Endothelial cell (in vitro differentiated cells): ENCODE measurements at regions not wholly inside any gene's neighbourhood (a gene's known extent, or its start where the extent isn't known, plus 50 kb on each side); places are given as distances from the start of the nearest gene placed in this dataset.

ENCODE experiments used
- DNase-seq: peaks from one replicate; pipeline ENCODE4 v3.0.0; 2021; ENCODE audit warnings: low spot score
- H3K27ac Mint-ChIP-seq: one replicate; pipeline ENCODE4 v1.8.0; 2021; ENCODE audit warnings: mixed read lengths, inconsistent platforms; ENCODE audit not compliant: unreplicated experiment
- H3K27me3 Mint-ChIP-seq: one replicate; pipeline ENCODE4 v1.8.0; 2021; ENCODE audit warnings: mild to moderate bottlenecking, moderate library complexity, mixed read lengths, inconsistent platforms; ENCODE audit not compliant: unreplicated experiment
- H3K36me3 Mint-ChIP-seq: one replicate; pipeline ENCODE4 v1.8.0; 2021; ENCODE audit warnings: mild to moderate bottlenecking, low read depth, mixed read lengths, inconsistent platforms; ENCODE audit not compliant: unreplicated experiment
- H3K4me1 Mint-ChIP-seq: one replicate; pipeline ENCODE4 v1.8.0; 2021; ENCODE audit warnings: mild to moderate bottlenecking, mixed read lengths, inconsistent platforms; ENCODE audit not compliant: unreplicated experiment
- H3K4me3 Mint-ChIP-seq: one replicate; pipeline ENCODE4 v1.8.0; 2021; ENCODE audit warnings: mild to moderate bottlenecking, mixed read lengths, inconsistent platforms; ENCODE audit not compliant: unreplicated experiment
- H3K9me3 Mint-ChIP-seq: one replicate; pipeline ENCODE4 v1.8.0; 2021; ENCODE audit warnings: mixed read lengths, inconsistent platforms; ENCODE audit not compliant: unreplicated experiment
- TF ChIP-seq, protein P1 (sequence below): fragments of 200-600 bp; sonication (generic); IDR thresholded peaks from one replicate; pipeline ENCODE4 v1.5.0; 2021; ENCODE audit warnings: antibody characterized with exemption; ENCODE audit not compliant: unreplicated experiment

DNA sequence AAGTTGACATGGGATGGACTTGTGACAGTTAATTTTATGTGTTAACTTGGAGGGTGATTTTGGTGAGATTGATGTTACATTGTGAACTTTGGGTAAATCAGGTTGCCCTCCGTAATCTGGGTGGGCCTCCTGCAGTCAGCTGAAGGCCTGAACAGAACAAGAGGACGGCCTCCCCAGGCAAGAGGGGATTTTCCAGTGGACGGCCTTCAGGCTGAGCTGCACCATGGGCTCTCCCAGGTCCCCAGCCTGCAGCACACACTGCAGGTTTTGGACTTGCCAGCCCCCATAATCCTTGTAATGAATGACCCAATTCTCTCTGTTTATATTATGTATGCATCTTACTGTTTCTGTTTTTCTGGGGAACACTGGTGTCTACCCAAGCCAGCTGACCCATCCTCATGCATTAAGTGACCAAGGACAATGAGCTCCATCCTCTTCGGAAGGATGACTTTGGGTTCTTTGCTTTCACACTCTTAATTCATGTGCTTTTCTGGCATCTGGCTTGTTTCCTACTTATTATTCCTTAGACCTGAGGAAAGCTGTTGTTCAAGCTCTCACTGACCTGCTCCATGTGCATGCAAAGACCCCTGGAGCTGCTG, 64.2 kb downstream of the DACT2 start:
- no peaks in the 10 kb centered on the region for H3K4me1 Mint-ChIP-seq
- TF ChIP-seq, protein P1, sequence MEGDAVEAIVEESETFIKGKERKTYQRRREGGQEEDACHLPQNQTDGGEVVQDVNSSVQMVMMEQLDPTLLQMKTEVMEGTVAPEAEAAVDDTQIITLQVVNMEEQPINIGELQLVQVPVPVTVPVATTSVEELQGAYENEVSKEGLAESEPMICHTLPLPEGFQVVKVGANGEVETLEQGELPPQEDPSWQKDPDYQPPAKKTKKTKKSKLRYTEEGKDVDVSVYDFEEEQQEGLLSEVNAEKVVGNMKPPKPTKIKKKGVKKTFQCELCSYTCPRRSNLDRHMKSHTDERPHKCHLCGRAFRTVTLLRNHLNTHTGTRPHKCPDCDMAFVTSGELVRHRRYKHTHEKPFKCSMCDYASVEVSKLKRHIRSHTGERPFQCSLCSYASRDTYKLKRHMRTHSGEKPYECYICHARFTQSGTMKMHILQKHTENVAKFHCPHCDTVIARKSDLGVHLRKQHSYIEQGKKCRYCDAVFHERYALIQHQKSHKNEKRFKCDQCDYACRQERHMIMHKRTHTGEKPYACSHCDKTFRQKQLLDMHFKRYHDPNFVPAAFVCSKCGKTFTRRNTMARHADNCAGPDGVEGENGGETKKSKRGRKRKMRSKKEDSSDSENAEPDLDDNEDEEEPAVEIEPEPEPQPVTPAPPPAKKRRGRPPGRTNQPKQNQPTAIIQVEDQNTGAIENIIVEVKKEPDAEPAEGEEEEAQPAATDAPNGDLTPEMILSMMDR = no peak

GRCh38 chr6:168252267-168252666, 67.3 kb downstream of the DACT2 start:
- H3K27me3 Mint-ChIP-seq = peaks cover 4% of the 10 kb centered on the region
- no peaks in the 10 kb centered on the region for H3K4me1 Mint-ChIP-seq
- peaks cover 6% of the 10 kb centered on the region for H3K9me3 Mint-ChIP-seq
- TF ChIP-seq, protein P1 = no peak
- H3K27ac Mint-ChIP-seq = no peak overlapping the region
- no peak overlapping the region for H3K4me3 Mint-ChIP-seq
- DNase-seq = no peak
- peaks cover 6% of the 10 kb centered on the region for H3K36me3 Mint-ChIP-seq

More for the DNA sequence above, 64.2 kb downstream of the DACT2 start:
- DNase-seq = no peak
- Mint-ChIP-seq H3K27me3 (peaks cover 4% of the 10 kb centered on the region), H3K9me3 (peaks cover 6% of the 10 kb centered on the region), H3K36me3 (peaks cover 6% of the 10 kb centered on the region), H3K4me3 (no peak overlapping the region), H3K27ac (no peak overlapping the region)

DNA sequence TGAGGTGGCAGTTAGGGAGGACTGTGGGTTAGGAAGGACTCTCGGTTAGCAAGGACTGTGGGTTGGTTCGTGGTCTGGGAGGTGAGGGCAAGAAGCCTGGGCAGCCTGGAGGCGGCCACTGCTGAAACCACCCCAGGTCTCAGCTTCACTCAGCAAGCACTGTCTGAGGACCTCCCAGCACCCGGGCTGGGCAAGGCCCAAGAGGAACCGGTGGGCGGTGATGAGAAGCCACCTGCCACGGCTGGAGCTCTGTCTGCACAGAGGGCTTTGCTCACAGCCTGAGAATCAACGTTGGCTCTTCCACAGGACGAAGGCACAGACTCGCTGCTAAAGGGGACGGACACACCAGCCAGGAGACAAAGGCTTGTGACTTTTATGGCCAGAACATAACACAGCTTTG, 69.3 kb downstream of the DACT2 start:
- Mint-ChIP-seq H3K9me3 (peaks cover 6% of the 10 kb centered on the region), H3K36me3 (peaks cover 6% of the 10 kb centered on the region), H3K27ac (no peak overlapping the region), H3K27me3 (no peaks in the 10 kb centered on the region), H3K4me1 (no peaks in the 10 kb centered on the region), H3K4me3 (no peak overlapping the region)
- no peak for DNase-seq
- TF ChIP-seq, protein P1 = no peak

- TF ChIP-seq, protein P1 = no peak
- Mint-ChIP-seq H3K27me3 (no peaks in the 10 kb centered on the region), H3K4me1 (no peaks in the 10 kb centered on the region), H3K4me3 (no peak overlapping the region), H3K27ac (no peak overlapping the region), H3K9me3 (peaks cover 2% of the 10 kb centered on the region), H3K36me3 (peaks cover under 1% of the 10 kb centered on the region)
- no peak for DNase-seq
These were observed 69.8 kb downstream of the DACT2 start for GRCh38 chr6:168249746-168250145.

GRCh38 chr6:168248148-168248620, 71.4 kb downstream of the DACT2 start:
- H3K9me3 Mint-ChIP-seq = no peaks in the 10 kb centered on the region
- no peaks in the 10 kb centered on the region for H3K36me3 Mint-ChIP-seq
- TF ChIP-seq, protein P1 = no peak
- no peak overlapping the region for H3K27ac Mint-ChIP-seq
- no peak for DNase-seq
- peaks cover 3% of the 10 kb centered on the region for H3K27me3 Mint-ChIP-seq
- no peaks in the 10 kb centered on the region for H3K4me1 Mint-ChIP-seq
- H3K4me3 Mint-ChIP-seq = no peak overlapping the region
